GM21717 (cell line): ENCODE measurements at regions not wholly inside any gene's neighbourhood (a gene's known extent, or its start where the extent isn't known, plus 50 kb on each side); places are given as distances from the start of the nearest gene placed in this dataset.

Source experiments
- ATAC-seq: cut with Tn5 transposase; IDR thresholded peaks from one replicate; pipeline ENCODE4 v1.9.1; 2021; ENCODE audit warnings: mild to moderate bottlenecking, moderate library complexity; ENCODE audit not compliant: unreplicated experiment

GRCh38 chr11:29959488-29959887 lies 57.3 kb downstream of the KCNA4 start:
- no peak for ATAC-seq

- no peak for ATAC-seq
Observed at GRCh38 chr11:29957431-29957830, 59.4 kb downstream of the KCNA4 start.

GRCh38 chr11:29956076-29956556 lies 60.7 kb downstream of the KCNA4 start:
- ATAC-seq = no peak

DNA sequence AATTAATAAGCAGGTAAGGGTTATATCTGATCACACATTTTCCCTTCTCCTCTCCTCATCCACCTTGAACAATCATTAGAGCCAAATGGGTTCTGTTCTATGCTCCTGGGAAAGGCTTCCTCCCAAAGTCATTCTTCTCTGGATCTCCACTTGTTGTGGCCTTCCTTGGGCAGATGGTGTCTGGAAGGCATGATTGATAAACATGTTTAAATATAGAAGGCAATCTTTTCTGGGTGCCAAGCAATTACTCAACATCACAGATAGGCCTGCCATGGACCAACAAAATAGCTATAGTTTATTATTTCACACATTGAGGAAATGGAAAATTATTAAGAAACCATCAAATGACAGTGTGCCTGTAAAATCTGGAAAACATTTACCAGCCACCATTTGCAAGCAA lies 73.5 kb downstream of the KCNA4 start:
- no peak for ATAC-seq

- no peak for ATAC-seq
Observed at GRCh38 chr11:29937526-29937925, 79.3 kb downstream of the KCNA4 start.

DNA sequence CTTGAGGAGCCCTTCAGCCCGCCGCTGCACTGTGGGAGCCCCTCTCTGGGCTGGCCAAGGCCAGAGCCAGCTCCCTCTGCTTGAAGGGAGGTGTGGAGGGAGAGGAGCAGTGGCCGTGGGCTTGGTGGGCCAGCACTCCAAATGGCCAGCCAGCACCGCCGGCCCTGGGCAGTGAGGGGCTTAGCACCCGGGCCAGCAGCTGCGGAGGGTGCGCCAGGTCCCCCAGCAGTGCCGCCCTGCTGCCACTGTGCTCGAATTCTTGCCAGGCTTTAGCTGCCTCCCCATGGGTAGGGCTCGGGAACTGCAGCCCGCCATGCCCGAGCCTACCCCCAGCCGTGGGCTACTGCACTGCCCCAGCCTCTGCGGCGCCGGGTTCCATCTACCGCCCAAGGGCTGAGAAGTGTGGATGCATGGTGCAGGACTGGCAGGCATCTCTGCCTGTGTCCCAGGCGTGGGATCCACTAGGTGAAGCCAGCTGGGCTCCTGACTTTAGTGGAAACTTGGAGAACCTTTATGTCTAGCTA lies 82.7 kb downstream of the KCNA4 start:
- ATAC-seq = no peak

GRCh38 chr11:29916040-29916439 lies 100.8 kb downstream of the KCNA4 start:
- no peak for ATAC-seq

GRCh38 chr11:29914203-29914930 lies 102.5 kb downstream of the KCNA4 start:
- no peak for ATAC-seq

DNA sequence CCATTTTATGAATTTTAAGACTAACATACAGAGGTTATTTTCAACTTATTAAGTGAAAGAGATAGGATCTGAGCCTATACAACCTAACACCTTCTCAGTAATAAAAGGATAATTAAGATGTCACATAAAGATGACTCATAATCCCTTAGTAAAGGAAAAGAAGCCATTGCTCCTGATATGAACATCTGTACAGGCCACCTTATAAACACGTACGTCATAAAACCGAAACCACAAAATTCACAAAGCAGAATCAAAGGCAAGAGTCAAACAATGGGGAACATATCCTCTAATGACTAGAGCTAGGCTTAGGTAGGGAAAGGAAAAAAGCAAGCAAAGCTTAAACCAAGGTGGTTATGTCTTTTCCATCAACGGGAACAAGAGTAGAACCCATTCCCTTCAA lies 103.5 kb downstream of the KCNA4 start:
- no peak for ATAC-seq

GRCh38 chr11:29900382-29900781 lies 116.4 kb downstream of the KCNA4 start:
- no peak for ATAC-seq

DNA sequence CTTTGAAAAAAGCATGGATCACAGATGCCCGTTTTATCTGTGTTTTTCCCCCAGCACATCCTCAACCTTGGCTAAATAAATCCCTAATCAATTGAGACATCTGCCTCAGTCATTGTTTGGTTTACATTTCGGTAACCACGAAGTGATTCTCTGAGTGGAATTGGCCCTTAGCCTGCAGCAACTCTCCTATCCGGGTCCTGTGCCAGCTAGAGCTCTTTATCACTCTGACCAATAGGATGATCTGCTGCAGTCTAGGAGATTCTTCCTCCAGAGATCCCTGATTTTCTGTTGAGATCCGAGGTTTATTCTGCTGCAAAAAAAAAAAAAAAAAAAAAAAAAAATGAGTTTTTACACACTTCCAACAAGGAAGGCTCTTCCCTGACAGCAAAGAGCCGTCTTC lies 137.3 kb downstream of the KCNA4 start:
- no peak for ATAC-seq

DNA sequence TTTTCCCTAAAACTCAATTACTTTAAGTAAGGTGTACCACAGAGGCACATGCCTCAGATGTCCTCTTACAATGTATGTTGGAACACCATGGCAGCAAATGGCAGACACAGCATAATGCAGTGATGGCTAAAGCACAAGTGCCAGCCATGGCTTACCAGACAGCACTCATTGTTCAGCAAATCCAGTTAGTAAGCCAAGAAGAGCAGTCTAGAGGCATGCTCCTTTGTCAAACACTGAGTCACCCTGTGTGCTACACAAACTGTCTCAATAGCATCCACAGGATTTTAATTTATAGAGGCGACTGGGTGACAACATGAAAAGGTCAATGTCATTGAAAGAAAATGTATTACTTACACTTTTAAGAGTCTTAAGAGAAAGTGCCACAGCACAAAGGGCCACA lies 140.6 kb downstream of the KCNA4 start:
- ATAC-seq = no peak

GRCh38 chr11:29847219-29847618 lies 169.6 kb downstream of the KCNA4 start:
- ATAC-seq = no peak

GRCh38 chr11:29844701-29845379 lies 172.0 kb downstream of the KCNA4 start:
- ATAC-seq = no peak

DNA sequence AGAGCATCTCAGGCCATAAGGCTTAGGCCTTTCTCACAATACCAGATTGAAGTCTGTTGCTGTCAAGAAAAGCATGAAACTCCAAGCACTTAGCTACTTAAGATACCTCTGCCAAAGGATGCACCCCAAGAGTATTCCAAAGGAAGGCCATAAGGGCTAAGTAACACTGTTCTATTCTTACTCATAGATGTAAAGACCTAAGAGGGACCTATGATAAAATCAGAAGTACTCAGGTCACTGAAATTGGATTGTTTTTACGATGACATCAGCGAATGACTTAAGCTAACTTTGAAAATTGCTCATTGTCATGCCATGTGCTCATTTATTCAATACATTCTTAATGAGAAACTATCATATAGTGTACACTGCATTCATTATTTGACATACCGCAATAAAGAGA lies 172.8 kb downstream of the KCNA4 start:
- no peak for ATAC-seq

- ATAC-seq = no peak
Observed at GRCh38 chr11:29842061-29842460, 174.8 kb downstream of the KCNA4 start.

DNA sequence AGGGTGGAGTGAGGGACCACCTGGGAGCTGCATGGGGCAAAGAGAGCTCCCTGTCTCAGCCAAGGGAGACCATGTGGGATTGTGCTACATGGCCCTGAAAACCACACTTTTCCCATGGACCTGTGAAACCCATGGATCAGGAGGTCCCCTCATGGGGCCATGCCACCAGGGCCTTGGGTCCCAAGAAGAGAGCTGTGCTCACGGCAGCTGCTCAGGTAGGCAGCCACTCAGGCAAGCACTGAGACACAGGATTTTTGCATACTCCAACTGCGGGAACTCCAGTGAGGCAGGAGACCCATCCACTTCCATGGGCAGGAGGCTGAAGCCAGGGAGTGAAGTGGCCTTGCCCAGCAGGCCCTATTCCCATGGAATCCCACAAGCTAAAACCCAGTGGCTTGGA lies 190.0 kb downstream of the KCNA4 start:
- ATAC-seq = no peak

GRCh38 chr11:29816359-29816758 lies 200.5 kb downstream of the KCNA4 start:
- no peak for ATAC-seq

GRCh38 chr11:29809121-29809520 lies 207.7 kb downstream of the KCNA4 start:
- ATAC-seq = no peak

GRCh38 chr11:29802522-29802921 lies 214.3 kb downstream of the KCNA4 start:
- no peak for ATAC-seq

DNA sequence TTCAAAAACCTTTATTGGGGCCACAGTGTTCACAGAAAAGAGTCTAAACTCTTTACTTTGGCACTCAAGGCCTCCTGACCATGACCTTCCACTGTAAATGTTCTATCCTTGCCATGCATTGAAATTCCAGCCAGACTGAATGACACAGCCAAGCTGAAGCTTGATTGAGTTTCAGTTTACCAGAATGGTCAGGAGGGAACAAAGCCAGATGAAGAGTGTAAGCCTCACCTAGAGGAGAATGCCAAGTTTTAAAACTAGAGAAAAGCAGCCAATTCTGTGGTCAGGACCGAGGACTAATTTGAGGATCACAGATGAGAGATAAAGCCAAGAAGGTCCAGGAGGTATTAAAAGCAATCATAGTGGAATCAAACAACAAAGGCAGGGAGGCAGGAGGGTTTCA lies 215.3 kb downstream of the KCNA4 start:
- no peak for ATAC-seq

GRCh38 chr11:29786092-29786491 lies 230.7 kb downstream of the KCNA4 start:
- ATAC-seq = no peak
